Gastroesophageal sphincter (tissue), 4 donors: ENCODE measurements at regions not wholly inside any gene's neighbourhood (a gene's known extent, or its start where the extent isn't known, plus 50 kb on each side); places are given as distances from the start of the nearest gene placed in this dataset.

Experiments used
- ATAC-seq: fragments of 150-250 bp; one replicate; pipeline ENCODE4 v1.9.1; 2016; ENCODE audit warnings: mild to moderate bottlenecking, moderate library complexity
- H3K27ac ChIP-seq, 4 donors: fragments of 200-600 bp; sonication (generic) in 3 of 4; 1 replicate in 3 of 4; 2 replicates in 1 of 4; pipeline ENCODE4 v1.5.1; 2016 to 2019
- H3K27me3 ChIP-seq: fragments of 200-600 bp; sonication (generic); one replicate; pipeline ENCODE4 v1.5.1; 2019
- H3K36me3 ChIP-seq, 2 donors: fragments of 200-600 bp; sonication (generic); one replicate each; pipeline ENCODE4 v1.5.1; 2019; ENCODE audit warnings: control low read depth in 1 of 2
- H3K4me1 ChIP-seq, 3 donors: fragments of 200-600 bp; sonication (generic); 1 replicate in 2 of 3; 2 replicates in 1 of 3; pipeline ENCODE4 v1.5.1; 2016 to 2019; ENCODE audit warnings: control low read depth in 2 of 3
- H3K4me3 ChIP-seq, 2 donors: fragments of 200-600 bp; sonication (generic); one replicate each; pipeline ENCODE4 v1.5.1; 2019; ENCODE audit warnings: mild to moderate bottlenecking in 1 of 2, moderate library complexity in 1 of 2
- H3K9me3 ChIP-seq, 3 donors: fragments of 200-600 bp; sonication (generic); one replicate each; pipeline ENCODE4 v1.5.1; 2017 to 2019; ENCODE audit warnings: control low read depth in 2 of 3
- EP300 ChIP-seq: sonication (generic); formaldehyde crosslinking; IDR thresholded peaks from one replicate; pipeline ENCODE4 v1.6.1; 2017; ENCODE audit warnings: antibody characterized with exemption, mild to moderate bottlenecking
- POLR2A ChIP-seq, 2 donors: fragments of 450-650 bp; IDR thresholded peaks; one replicate each; pipeline ENCODE4 v1.6.1; 2017; ENCODE audit warnings: antibody characterized with exemption in 2 of 2, mild to moderate bottlenecking in 2 of 2, moderate library complexity in 1 of 2
- POLR2AphosphoS5 ChIP-seq: sonication (generic); formaldehyde crosslinking; IDR thresholded peaks from one replicate; pipeline ENCODE4 v1.6.1; 2017; ENCODE audit warnings: antibody characterized with exemption
- WGBS, 2 donors: methylation state at CpG; one replicate each; pipeline ENCODE4 v1.1.5; 2018; ENCODE audit warnings: low coverage in 1 of 2; 5-methylcytosine and 5-hydroxymethylcytosine counted together
- TF ChIP-seq, protein P1 (sequence below), 4 experiments: fragments of 200-600 bp in 2 of 4; fragments of 450-650 bp in 2 of 4; sonication (generic) in 1 of 4; IDR thresholded peaks; one replicate each; pipeline ENCODE4 v1.5.1; 2017 to 2019; ENCODE audit warnings: antibody characterized with exemption in 4 of 4, mild to moderate bottlenecking in 2 of 4, moderate library complexity in 2 of 4

DNA sequence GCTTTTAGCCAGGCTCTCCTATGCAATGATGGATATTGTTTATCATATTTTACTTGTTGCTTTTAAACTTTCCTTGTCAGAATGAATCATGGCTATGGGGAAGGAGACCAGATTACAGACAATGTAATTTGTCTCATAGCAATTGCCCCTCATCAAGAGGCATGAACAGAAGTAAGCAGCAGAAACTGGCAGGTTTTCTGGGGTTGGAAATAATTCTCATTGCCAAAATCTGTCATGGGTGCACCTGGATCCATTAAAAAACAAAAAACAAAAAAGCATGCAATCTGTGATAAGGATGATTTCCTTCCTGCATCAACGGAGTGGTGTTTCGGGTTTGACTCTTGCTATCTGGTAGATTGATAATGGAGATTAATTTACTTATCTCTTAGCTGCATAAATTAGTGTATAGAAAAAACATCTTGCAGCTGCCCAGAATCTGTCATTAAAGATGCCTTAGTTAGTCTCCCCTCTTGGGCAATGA lies 419.6 kb downstream of the SOX11 start:
- no peak for ATAC-seq
- 8 to 39% methylated on average over 2 of the region's 2 CpGs for WGBS, 2 donors
- TF ChIP-seq POLR2AphosphoS5 (no peak), POLR2A (IDR thresholded peaks at IDR 0.05) (no peak), EP300 (no peak)
- TF ChIP-seq, protein P1, sequence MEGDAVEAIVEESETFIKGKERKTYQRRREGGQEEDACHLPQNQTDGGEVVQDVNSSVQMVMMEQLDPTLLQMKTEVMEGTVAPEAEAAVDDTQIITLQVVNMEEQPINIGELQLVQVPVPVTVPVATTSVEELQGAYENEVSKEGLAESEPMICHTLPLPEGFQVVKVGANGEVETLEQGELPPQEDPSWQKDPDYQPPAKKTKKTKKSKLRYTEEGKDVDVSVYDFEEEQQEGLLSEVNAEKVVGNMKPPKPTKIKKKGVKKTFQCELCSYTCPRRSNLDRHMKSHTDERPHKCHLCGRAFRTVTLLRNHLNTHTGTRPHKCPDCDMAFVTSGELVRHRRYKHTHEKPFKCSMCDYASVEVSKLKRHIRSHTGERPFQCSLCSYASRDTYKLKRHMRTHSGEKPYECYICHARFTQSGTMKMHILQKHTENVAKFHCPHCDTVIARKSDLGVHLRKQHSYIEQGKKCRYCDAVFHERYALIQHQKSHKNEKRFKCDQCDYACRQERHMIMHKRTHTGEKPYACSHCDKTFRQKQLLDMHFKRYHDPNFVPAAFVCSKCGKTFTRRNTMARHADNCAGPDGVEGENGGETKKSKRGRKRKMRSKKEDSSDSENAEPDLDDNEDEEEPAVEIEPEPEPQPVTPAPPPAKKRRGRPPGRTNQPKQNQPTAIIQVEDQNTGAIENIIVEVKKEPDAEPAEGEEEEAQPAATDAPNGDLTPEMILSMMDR (IDR thresholded peaks at IDR 0.05) = no peak
- no peaks in the 10 kb centered on the region for H3K9me3 ChIP-seq
- no peaks in the 10 kb centered on the region for H3K27me3 ChIP-seq
- H3K4me3 ChIP-seq = no peak overlapping the region
- H3K4me1 ChIP-seq = no peaks in the 10 kb centered on the region
- no peak overlapping the region for H3K27ac ChIP-seq
- no peaks in the 10 kb centered on the region for H3K36me3 ChIP-seq

DNA sequence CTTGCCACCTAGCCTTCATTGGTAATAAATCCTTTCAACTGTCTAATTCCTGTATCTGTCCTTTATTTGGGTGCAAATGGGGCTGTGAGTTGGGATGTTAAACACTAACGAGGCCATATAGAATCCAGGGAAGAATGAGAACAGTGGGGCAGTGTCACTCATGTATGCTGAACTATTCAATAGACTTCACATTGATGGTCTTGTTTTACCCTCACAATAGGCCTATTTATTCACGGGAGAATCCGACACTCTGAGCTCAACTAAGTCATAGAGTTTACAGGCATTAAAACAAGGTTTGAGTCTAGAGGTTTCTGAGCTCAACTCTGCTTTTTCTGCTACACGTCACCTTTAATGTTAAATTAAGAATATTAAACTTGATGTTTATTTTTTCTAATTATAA lies 421.6 kb downstream of the SOX11 start:
- H3K9me3 ChIP-seq = no peaks in the 10 kb centered on the region
- no peaks in the 10 kb centered on the region for H3K36me3 ChIP-seq
- no peaks in the 10 kb centered on the region for H3K4me1 ChIP-seq
- TF ChIP-seq EP300 = no peak
- TF ChIP-seq POLR2A (IDR thresholded peaks at IDR 0.05) = no peak
- H3K4me3 ChIP-seq = no peak overlapping the region
- 80 to 81% methylated on average over 4 of the region's 4 CpGs for WGBS, 2 donors
- no peaks in the 10 kb centered on the region for H3K27me3 ChIP-seq
- no peak overlapping the region for H3K27ac ChIP-seq
- ATAC-seq = no peak

DNA sequence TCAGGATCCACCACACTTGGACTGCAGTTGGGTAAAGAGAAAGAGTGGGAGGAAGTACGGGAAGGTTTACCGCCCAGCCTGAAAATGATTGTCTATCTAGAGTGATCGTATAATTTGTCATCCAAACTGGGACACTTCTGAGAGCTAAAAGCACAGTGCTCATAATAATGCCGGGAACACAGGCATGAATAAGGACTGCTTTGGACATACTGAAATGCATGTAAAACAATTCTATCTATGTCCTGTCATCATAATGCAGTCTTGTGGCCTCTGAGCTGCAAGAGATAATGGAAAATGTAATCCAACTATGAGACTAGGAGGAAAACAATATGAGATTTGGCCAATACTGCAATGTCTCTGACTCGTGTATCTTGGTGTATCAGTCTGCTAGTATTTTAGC lies 435.5 kb downstream of the SOX11 start:
- H3K36me3 ChIP-seq = no peaks in the 10 kb centered on the region

DNA sequence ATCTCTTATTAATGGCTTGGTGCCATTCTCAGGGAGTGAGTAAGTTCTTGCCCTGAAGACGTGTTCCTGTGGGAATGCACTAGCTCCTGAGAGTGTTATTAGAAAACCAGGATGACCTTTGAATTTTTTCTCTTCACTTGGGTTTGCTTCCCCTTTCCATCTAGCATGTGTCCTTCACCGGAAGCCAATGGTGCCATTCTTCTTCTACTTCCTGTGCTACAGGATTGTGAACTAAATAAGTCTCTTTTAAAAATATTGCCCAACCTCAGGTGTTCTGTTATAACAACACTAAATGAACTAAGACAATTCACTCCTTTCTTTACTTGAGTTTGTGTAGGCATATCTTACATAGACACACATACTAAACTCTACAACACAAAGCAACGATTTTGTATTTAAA lies 447.0 kb downstream of the SOX11 start:
- TF ChIP-seq POLR2AphosphoS5 = no peak
- no peak for TF ChIP-seq EP300
- TF ChIP-seq, protein P1 (IDR thresholded peaks at IDR 0.05) = no peak
- TF ChIP-seq POLR2A (IDR thresholded peaks at IDR 0.05) = no peak
- Histone ChIP-seq H3K9me3 (peaks cover 0 to 15% (median 0%) of the 10 kb centered on the region in 3 donors), H3K36me3 (no peaks in the 10 kb centered on the region), H3K27ac (no peak overlapping the region), H3K27me3 (no peaks in the 10 kb centered on the region), H3K4me3 (no peak overlapping the region), H3K4me1 (no peaks in the 10 kb centered on the region)
- WGBS, 2 donors = 71 to 90% methylated on average over 2 to 3 of the region's 3 CpGs
- no peak for ATAC-seq

More for the DNA sequence above, 435.5 kb downstream of the SOX11 start:
- no peak for TF ChIP-seq POLR2A (IDR thresholded peaks at IDR 0.05)
- no peak for TF ChIP-seq POLR2AphosphoS5
- TF ChIP-seq, protein P1 (IDR thresholded peaks at IDR 0.05) = no peak
- no peak for TF ChIP-seq EP300
- WGBS, 2 donors = 82 to 87% methylated on average over 2 to 5 of the region's 5 CpGs
- no peaks in the 10 kb centered on the region for H3K9me3 ChIP-seq
- H3K27me3 ChIP-seq = no peaks in the 10 kb centered on the region
- H3K4me3 ChIP-seq = no peak overlapping the region
- H3K4me1 ChIP-seq = no peaks in the 10 kb centered on the region
- H3K27ac ChIP-seq = no peak overlapping the region
- ATAC-seq = no peak

DNA sequence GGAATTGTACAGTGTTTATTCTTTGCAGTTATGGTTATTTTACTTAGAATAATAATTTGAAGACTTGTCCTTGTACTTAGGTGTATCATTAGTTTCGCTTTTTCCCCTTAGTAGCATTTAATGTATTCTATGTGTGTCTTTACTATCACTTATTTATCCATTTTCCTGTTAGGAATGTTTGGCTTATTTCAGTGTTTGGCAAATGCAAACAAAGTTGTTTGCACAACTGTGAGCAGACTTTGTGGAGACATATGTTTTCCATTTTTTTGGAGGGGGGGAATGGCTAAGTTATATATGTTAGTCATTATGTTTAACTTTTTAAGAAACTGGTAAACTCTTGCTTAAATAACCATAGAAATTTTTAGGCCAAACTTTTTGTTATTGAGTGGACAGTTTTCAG lies 447.7 kb downstream of the SOX11 start:
- H3K36me3 ChIP-seq = no peaks in the 10 kb centered on the region

More for the DNA sequence above, 447.7 kb downstream of the SOX11 start:
- TF ChIP-seq EP300 (no peak), POLR2A (IDR thresholded peaks at IDR 0.05) (no peak)
- TF ChIP-seq, protein P1 (IDR thresholded peaks at IDR 0.05) = no peak
- Histone ChIP-seq H3K9me3 (peaks cover 0 to 19% (median 0%) of the 10 kb centered on the region in 3 donors), H3K4me1 (no peaks in the 10 kb centered on the region), H3K27me3 (no peaks in the 10 kb centered on the region), H3K4me3 (no peak overlapping the region), H3K27ac (no peak overlapping the region)
- ATAC-seq = no peak
- 80 to 89% methylated on average over 1 of the region's 1 CpG for WGBS, 2 donors
